DMS53 treated with DMSO at 0.1 percent for 48 hours (cell line): ENCODE measurements at regions not wholly inside any gene's neighbourhood (a gene's known extent, or its start where the extent isn't known, plus 50 kb on each side); places are given as distances from the start of the nearest gene placed in this dataset.
A peak's percentile ranks its signal among the peaks of the same experiment; 100 is the strongest.

Experiments
- DNase-seq: peaks from one replicate; lab custom pipeline; 2025; ENCODE audit not compliant: unreplicated experiment; lab: John Stamatoyannopoulos, UW

DNA sequence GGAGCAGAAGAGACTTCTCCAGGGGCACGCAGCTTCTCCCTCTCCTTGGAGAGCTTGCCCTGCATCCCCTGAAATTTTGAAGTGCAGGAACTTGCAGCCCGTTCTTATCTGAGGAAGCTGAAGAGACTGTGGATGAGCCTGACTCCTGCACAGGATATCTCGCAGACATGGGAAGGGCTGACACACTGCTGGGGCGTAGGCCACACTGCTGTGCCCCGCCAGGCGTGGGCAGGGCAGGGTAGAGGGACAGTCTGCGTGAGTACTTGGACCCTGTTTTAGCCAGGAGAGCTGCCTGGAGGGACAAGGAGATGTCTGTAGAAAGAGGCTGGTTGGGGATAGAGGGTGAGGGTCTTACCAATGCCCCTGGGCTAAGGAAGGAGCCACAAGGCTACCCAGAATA is 353.7 kb upstream of the NBEA start:
- no peak for DNase-seq

DNA sequence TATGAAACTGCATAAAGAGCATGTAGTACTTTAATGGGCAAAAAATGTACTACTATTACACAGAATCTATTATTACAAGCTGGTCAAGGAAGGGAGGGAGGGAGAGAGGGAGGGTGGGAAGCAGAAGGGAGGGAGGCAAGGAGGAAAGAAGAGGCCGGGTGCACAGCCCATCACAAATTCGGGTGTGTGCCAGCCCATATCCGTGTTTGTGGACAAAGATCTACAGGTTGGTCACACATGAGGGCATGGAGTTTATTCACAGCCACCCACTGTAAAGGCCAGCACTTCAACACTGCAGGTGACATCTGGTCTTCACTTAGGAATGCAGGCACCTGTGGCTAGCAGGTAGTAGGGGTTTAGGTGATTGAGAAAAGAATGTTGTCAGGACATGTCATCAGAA is 352.5 kb upstream of the NBEA start:
- DNase-seq = peak; percentile 71

DNA sequence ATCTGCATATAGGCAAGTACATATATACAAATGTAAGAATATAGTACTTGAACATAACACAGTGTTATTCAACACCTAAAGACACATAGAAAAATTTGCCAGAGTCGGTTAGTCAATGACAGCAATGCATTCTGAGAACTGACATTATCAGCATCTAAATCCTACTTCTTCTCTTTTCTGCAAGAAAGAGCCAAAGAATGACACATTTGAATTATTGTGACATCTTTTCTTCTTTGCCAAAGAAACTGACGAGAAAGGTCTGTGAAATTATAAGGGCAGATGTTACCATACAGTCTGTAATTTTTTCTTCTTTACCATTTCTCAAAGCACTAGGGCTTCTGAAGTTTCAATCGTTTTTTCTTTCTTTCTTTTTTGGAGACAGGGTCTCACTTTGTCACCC is 350.9 kb upstream of the NBEA start:
- DNase-seq = no peak

DNA sequence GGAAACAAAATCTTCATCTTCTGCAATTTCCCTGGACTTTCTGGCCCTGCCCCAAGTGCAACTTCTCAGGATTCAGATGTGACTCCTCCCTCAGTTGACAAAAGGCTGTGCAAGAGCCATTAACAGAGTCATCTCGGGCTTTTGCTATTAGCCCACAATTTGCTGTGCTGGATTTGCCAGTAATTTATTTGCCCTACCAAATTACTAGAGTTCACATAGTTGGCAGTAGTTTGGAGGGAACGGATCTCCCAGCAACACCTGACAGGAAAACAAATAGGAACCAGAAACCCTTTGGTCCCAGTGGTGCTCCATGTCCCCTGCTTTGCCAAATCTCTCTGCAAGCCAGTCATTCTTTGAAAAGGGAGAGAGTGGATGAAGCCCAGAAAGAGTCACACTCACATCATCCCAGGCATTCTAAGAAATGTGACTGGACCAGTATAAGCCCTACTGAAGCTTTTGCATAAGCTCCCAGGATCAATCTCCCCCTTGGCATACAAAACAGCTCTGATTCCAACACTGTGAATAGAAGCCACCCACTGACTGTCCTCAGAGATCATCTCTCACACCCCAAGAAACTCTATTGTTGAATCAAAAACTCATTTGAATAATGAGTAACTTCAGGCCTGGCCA is 350.1 kb upstream of the NBEA start:
- peak; percentile 6 for DNase-seq

- no peak for DNase-seq
These were observed 348.4 kb upstream of the NBEA start for GRCh38 chr13:34593658-34594057.

- DNase-seq = no peak
These were observed 347.6 kb upstream of the NBEA start for GRCh38 chr13:34594507-34594906.

DNA sequence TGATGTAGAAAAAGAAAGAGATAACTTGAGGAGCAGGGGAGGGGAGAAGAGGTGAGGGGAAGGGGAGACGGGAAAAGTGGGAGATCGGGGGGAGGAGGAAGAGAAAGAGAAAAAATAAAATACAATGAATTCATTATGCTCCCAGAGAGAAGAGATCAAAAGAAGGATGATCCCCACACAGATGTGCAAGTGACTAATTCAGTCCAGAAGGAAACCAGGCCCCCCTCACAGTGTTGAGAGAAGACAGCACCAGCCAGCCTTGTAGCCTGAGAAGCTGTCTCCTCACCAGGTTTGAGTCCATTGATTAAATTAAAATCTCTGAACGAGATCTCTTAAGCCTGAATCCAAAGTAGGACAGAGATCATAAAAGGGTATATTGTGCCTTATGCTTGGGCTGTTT is 333.7 kb upstream of the NBEA start:
- DNase-seq = no peak

- no peak for DNase-seq
These were observed 330.4 kb upstream of the NBEA start for GRCh38 chr13:34611671-34612070.

- no peak for DNase-seq
These were observed 324.5 kb upstream of the NBEA start for GRCh38 chr13:34617473-34618083.

GRCh38 chr13:34618654-34619053 is 323.4 kb upstream of the NBEA start:
- DNase-seq = no peak

DNA sequence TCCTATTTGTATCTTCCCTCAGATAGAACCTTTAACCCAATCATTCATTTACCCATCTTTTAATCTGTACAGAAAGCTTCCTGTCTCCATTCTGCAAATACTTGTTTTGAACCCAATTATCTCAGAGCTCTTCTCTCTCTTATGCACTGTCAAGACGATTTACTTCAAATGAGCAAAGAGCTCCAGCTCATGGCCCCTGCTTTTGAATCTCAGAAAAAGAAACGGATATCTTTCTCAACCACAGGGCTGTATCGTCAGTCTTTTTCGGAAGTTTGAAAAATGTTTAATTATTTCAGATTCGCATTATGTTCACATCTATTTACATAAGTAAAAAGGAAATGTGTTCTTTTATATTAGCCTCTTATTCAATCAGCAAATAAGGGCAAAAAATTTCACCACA is 322.7 kb upstream of the NBEA start:
- DNase-seq = no peak

- no peak for DNase-seq
These were observed 321.8 kb upstream of the NBEA start for GRCh38 chr13:34620074-34620850.

GRCh38 chr13:34620862-34621261 is 321.2 kb upstream of the NBEA start:
- no peak for DNase-seq

GRCh38 chr13:34623331-34623730 is 318.7 kb upstream of the NBEA start:
- DNase-seq = no peak

DNA sequence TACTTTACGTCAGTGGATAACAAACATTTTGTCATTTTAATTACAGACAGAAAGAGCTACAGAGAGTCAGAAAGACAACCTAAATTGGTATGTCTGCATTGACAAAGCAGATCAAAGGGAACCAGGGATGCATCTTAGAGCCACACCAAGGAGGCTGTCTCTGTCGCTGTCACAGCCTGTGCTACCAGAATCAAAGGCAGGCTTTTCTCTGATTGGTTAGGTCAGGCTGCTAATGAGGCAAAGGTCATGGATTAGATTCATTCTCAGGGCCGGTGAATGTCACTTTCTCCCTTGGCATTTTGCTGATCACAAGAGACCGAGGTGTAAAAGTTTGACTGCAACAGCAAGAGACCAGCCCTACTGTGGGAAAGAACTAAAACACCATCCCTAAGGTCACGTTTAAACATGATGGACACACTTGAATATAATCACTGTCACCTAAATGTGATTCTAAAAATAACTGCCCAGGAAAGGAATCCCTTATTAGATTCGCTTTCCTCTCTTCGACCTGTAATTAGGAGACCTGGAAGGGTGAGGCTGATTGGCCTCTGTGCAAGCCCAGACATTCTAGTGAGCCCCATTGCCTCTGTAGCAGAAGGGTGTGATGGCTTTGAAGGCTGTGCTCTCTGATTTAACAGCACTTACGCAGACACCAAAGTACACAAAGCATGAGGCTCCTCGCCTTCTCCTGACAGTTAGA is 314.4 kb upstream of the NBEA start:
- peak; percentile 14 for DNase-seq

DNA sequence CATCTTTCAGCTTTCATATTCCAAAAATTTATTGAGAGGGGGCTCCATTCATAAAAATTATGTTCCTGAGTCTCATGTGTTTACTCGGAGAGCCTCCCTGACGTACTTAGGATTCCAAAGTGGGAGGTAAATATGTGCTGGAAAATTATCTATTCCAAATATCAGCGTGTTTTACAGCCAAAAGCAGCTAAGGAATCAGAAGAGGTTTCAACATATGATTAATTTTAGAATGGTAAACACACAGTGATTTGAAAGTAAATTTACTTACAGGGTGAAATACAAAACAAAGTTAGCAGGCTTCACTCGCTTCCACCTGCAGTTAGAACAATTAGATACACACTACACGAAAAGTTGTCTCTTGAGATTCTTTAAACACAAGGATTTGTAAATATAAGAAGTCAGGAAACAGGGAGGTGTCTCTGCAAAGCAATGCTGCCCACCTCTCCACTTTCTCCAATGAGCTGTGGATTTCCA is 313.8 kb upstream of the NBEA start:
- DNase-seq = no peak

DNA sequence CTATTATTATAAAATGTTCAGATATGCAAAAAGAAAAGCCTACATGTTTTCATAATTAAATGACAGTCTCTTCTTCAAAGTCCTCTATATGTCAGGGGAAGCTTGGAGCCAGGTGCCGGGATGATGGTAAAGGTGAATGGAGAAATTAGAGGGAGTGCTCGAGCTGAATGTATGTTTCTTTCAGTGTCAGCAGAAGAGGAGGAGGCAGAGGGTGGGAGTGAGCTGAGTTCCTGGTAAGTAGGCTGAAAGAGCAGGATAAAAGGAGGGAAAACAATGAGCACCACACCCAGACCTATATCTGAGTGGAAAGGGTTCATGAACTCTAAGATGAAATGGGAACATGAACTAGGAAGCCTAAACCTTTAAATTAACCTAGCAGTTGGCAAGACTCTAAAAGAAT is 307.6 kb upstream of the NBEA start:
- DNase-seq = no peak

GRCh38 chr13:34637138-34637537 is 304.9 kb upstream of the NBEA start:
- DNase-seq = no peak

DNA sequence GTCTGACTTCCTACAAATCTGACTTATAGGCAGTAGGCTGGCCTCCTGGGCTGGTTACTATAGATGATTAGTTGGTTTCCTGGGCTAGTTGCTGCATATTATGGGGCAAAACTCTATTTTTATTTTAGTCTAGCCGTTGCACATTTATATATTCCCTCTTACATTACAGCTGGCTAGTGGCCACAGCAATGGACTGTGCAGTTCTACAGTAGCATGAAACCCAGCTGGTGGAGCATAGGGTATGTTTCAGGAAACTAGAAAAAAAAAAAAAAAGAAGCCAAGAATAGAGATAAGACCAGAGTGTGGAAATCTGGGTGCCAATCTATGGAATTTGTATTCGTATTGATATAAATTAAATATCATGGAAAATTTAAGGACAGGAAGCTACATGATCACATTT is 304.4 kb upstream of the NBEA start:
- DNase-seq = no peak

DNA sequence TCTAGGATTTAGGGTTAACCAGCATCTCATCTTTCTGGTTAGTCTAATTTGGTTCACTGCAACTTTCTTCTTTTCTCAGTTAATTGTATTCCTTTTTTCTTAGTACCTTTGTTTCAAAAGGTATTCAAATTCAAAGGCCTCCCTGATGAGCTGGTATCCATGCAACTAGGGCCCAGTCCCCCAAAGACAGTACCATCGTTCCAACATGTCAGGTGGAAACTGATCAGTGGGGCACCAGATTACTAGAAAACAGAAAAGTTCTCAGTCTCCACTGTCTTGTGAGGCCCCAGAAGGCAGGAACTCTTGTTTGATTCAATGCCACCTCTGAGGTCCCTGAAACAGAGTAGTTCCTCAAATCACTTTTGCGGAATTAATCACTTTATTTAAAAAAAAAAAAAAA is 303.2 kb upstream of the NBEA start:
- DNase-seq = no peak

DNA sequence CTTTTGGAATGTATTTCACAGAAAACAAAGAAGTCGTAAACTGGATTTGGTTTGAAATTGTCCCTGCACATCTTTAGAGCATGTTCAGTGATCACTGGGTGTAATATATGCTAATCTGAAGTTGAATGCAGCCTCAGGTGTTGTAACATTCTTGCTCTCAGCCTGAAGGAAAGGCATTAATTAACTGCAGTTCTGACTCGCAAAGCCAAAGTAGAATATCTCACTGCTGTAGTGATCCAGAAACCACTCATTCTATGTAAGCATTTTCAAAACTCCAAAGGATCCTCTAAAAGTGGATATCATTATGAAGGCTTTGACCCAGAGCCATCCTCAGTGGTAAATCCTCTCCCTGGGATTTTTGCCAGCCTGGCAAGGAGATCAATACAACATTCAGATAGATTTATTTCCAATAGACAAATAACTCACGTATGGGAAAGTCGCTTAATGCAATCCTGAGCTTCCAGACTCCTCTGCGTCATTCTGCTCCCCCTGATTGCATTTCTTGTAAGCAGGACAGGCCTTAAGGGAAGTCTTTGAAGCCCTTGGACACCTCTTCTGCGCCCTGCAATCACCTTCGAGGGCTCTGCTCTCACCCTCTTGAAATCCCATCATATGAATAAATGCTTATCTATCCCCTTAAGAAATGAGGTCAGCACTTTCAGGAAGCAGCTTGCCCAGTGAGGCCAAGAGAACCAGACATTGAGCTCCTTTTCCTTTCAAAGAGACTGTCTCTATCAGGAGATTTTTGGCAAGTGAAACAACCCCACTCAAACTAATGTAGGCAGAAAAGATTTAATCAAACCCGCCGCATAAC is 301.7 kb upstream of the NBEA start:
- no peak for DNase-seq
